HG02610 (cell line): ENCODE measurements at regions not wholly inside any gene's neighbourhood (a gene's known extent, or its start where the extent isn't known, plus 50 kb on each side); places are given as distances from the start of the nearest gene placed in this dataset.

Experiments used
- ATAC-seq: cut with Tn5 transposase; IDR thresholded peaks from one replicate; pipeline ENCODE4 v1.9.1; 2021; ENCODE audit warnings: mild to moderate bottlenecking, moderate library complexity; ENCODE audit not compliant: unreplicated experiment

- no peak for ATAC-seq
Measured at GRCh38 chr13:89748716-89749115, 1598.8 kb upstream of the MIR17HG start.

- ATAC-seq = no peak
Measured at GRCh38 chr13:89749888-89750287, 1597.6 kb upstream of the MIR17HG start.

- no peak for ATAC-seq
Measured at GRCh38 chr13:89750371-89750770, 1597.1 kb upstream of the MIR17HG start.

GRCh38 chr13:89751432-89751930, 1596.0 kb upstream of the MIR17HG start:
- no peak for ATAC-seq

- no peak for ATAC-seq
Measured at GRCh38 chr13:89752394-89752793, 1595.1 kb upstream of the MIR17HG start.

- peak; percentile 93 for ATAC-seq
Measured at GRCh38 chr13:89755729-89756492, 1591.6 kb upstream of the MIR17HG start.

- no peak for ATAC-seq
Measured at GRCh38 chr13:89763005-89763404, 1584.5 kb upstream of the MIR17HG start.

- no peak for ATAC-seq
Measured at GRCh38 chr13:89783221-89783755, 1564.2 kb upstream of the MIR17HG start.

GRCh38 chr13:89784161-89784809, 1563.2 kb upstream of the MIR17HG start:
- no peak for ATAC-seq

- ATAC-seq = no peak
Measured at GRCh38 chr13:89786531-89786930, 1561.0 kb upstream of the MIR17HG start.

GRCh38 chr13:89790696-89791095, 1556.8 kb upstream of the MIR17HG start:
- no peak for ATAC-seq

- no peak for ATAC-seq
Measured at GRCh38 chr13:89791971-89792630, 1555.4 kb upstream of the MIR17HG start.

- no peak for ATAC-seq
Measured at GRCh38 chr13:89796196-89796595, 1551.3 kb upstream of the MIR17HG start.

- ATAC-seq = no peak
Measured at GRCh38 chr13:89803839-89804238, 1543.6 kb upstream of the MIR17HG start.

- no peak for ATAC-seq
Measured at GRCh38 chr13:89806594-89806993, 1540.9 kb upstream of the MIR17HG start.

- ATAC-seq = no peak
Measured at GRCh38 chr13:89812856-89813255, 1534.6 kb upstream of the MIR17HG start.

- no peak for ATAC-seq
Measured at GRCh38 chr13:89816404-89816803, 1531.1 kb upstream of the MIR17HG start.

GRCh38 chr13:89822467-89822866, 1525.0 kb upstream of the MIR17HG start:
- ATAC-seq = no peak

GRCh38 chr13:89827552-89827951, 1519.9 kb upstream of the MIR17HG start:
- ATAC-seq = no peak

- ATAC-seq = no peak
Measured at GRCh38 chr13:89828506-89828905, 1519.0 kb upstream of the MIR17HG start.

- no peak for ATAC-seq
Measured at GRCh38 chr13:89831157-89831556, 1516.3 kb upstream of the MIR17HG start.
